ENCODE measurements at regions not wholly inside any gene's neighbourhood (a gene's known extent, or its start where the extent isn't known, plus 50 kb on each side); places are given as distances from the start of the nearest gene placed in this dataset.
A peak's percentile ranks its signal among the peaks of the same experiment; 100 is the strongest.

GRCh38 chr4:8688908-8689445 is 96.4 kb downstream of the CPZ start:
- no peak overlapping the region for H3K4me3 Mint-ChIP-seq
- no peak for DNase-seq (ENCODE audit: extremely low spot score, unreplicated experiment)
- no peak overlapping the region for H3K27ac Mint-ChIP-seq
- no peak for TF ChIP-seq CTCF (conservative IDR thresholded peaks at IDR 0.05)
- no peaks in the 10 kb centered on the region for H3K4me1 Mint-ChIP-seq (ENCODE audit: unreplicated experiment)
- H3K27me3 Mint-ChIP-seq: peaks cover 88% of the 10 kb centered on the region
- no peaks in the 10 kb centered on the region for H3K36me3 Mint-ChIP-seq
- no peaks in the 10 kb centered on the region for H3K9me3 Mint-ChIP-seq

- Mint-ChIP-seq H3K9me3 (no peaks in the 10 kb centered on the region), H3K4me1 (ENCODE audit: unreplicated experiment) (no peaks in the 10 kb centered on the region), H3K36me3 (no peaks in the 10 kb centered on the region), H3K4me3 (no peak overlapping the region), H3K27ac (no peak overlapping the region), H3K27me3 (peaks cover 90% of the 10 kb centered on the region)
- peak; percentile 89 for TF ChIP-seq CTCF (conservative IDR thresholded peaks at IDR 0.05)
- DNase-seq (ENCODE audit: extremely low spot score, unreplicated experiment): no peak
These were observed 95.7 kb downstream of the CPZ start for GRCh38 chr4:8688041-8688907.

GRCh38 chr4:8687083-8687482 is 94.5 kb downstream of the CPZ start:
- H3K9me3 Mint-ChIP-seq: no peaks in the 10 kb centered on the region
- TF ChIP-seq CTCF (conservative IDR thresholded peaks at IDR 0.05): no peak
- H3K36me3 Mint-ChIP-seq: no peaks in the 10 kb centered on the region
- no peaks in the 10 kb centered on the region for H3K4me1 Mint-ChIP-seq (ENCODE audit: unreplicated experiment)
- peaks cover 91% of the 10 kb centered on the region for H3K27me3 Mint-ChIP-seq
- no peak overlapping the region for H3K27ac Mint-ChIP-seq
- no peak overlapping the region for H3K4me3 Mint-ChIP-seq
- DNase-seq (ENCODE audit: extremely low spot score, unreplicated experiment): no peak

GRCh38 chr4:8685831-8686230 is 93.3 kb downstream of the CPZ start:
- no peaks in the 10 kb centered on the region for H3K4me1 Mint-ChIP-seq (ENCODE audit: unreplicated experiment)

GRCh38 chr4:8683462-8683861 is 90.9 kb downstream of the CPZ start:
- no peaks in the 10 kb centered on the region for H3K36me3 Mint-ChIP-seq
- no peak for TF ChIP-seq CTCF (conservative IDR thresholded peaks at IDR 0.05)
- no peak for DNase-seq (ENCODE audit: extremely low spot score, unreplicated experiment)
- no peaks in the 10 kb centered on the region for H3K4me1 Mint-ChIP-seq (ENCODE audit: unreplicated experiment)
- H3K4me3 Mint-ChIP-seq: no peak overlapping the region
- H3K27ac Mint-ChIP-seq: no peak overlapping the region
- H3K27me3 Mint-ChIP-seq: peaks cover 90% of the 10 kb centered on the region
- H3K9me3 Mint-ChIP-seq: no peaks in the 10 kb centered on the region

More at GRCh38 chr4:8685831-8686230, 93.3 kb downstream of the CPZ start:
- no peak overlapping the region for H3K4me3 Mint-ChIP-seq
- no peaks in the 10 kb centered on the region for H3K9me3 Mint-ChIP-seq
- no peak for TF ChIP-seq CTCF (conservative IDR thresholded peaks at IDR 0.05)
- peaks cover 95% of the 10 kb centered on the region for H3K27me3 Mint-ChIP-seq
- no peak for DNase-seq (ENCODE audit: extremely low spot score, unreplicated experiment)
- H3K27ac Mint-ChIP-seq: no peak overlapping the region
- H3K36me3 Mint-ChIP-seq: no peaks in the 10 kb centered on the region
